ENCODE measurements at regions not wholly inside any gene's neighbourhood (a gene's known extent, or its start where the extent isn't known, plus 50 kb on each side); places are given as distances from the start of the nearest gene placed in this dataset.
"Not testable (repeated sequence)": the region's sequence is repeated elsewhere in the genome, so short reads cannot be mapped to it uniquely, and the experiment has no call there.

GRCh38 chr2:91527491-91528031, 2836.1 kb downstream of the RPIA start:
- intact Hi-C loops (cut with micrococcal nuclease); H3K9me3 Mint-ChIP-seq; H3K36me3 Mint-ChIP-seq (ENCODE audit: low read depth); H3K27ac Mint-ChIP-seq; DNase-seq; H3K27me3 Mint-ChIP-seq; H3K4me3 Mint-ChIP-seq; H3K4me1 Mint-ChIP-seq; ATAC-seq (ENCODE audit: low read depth); CTCF ChIA-PET; POLR2A ChIA-PET: not testable (repeated sequence)

GRCh38 chr2:91528361-91528760, 2836.9 kb downstream of the RPIA start:
- H3K4me3 Mint-ChIP-seq; H3K27me3 Mint-ChIP-seq; DNase-seq; H3K9me3 Mint-ChIP-seq; CTCF ChIA-PET; ATAC-seq (ENCODE audit: low read depth); H3K27ac Mint-ChIP-seq; intact Hi-C loops (cut with micrococcal nuclease); H3K36me3 Mint-ChIP-seq (ENCODE audit: low read depth); H3K4me1 Mint-ChIP-seq; POLR2A ChIA-PET: not testable (repeated sequence)

GRCh38 chr2:91536109-91536508, 2844.6 kb downstream of the RPIA start:
- H3K36me3 Mint-ChIP-seq (ENCODE audit: low read depth); H3K9me3 Mint-ChIP-seq; H3K4me1 Mint-ChIP-seq; POLR2A ChIA-PET; DNase-seq; ATAC-seq (ENCODE audit: low read depth); CTCF ChIA-PET; H3K4me3 Mint-ChIP-seq; intact Hi-C loops (cut with micrococcal nuclease); H3K27ac Mint-ChIP-seq; H3K27me3 Mint-ChIP-seq: not testable (repeated sequence)

GRCh38 chr2:91536549-91537263, 2845.2 kb downstream of the RPIA start:
- POLR2A ChIA-PET; DNase-seq; H3K36me3 Mint-ChIP-seq (ENCODE audit: low read depth); CTCF ChIA-PET; intact Hi-C loops (cut with micrococcal nuclease); H3K27ac Mint-ChIP-seq; ATAC-seq (ENCODE audit: low read depth); H3K27me3 Mint-ChIP-seq; H3K9me3 Mint-ChIP-seq; H3K4me1 Mint-ChIP-seq; H3K4me3 Mint-ChIP-seq: not testable (repeated sequence)

- intact Hi-C loops (cut with micrococcal nuclease); POLR2A ChIA-PET; DNase-seq; H3K36me3 Mint-ChIP-seq (ENCODE audit: low read depth); ATAC-seq (ENCODE audit: low read depth); H3K9me3 Mint-ChIP-seq; H3K4me1 Mint-ChIP-seq; H3K27me3 Mint-ChIP-seq; CTCF ChIA-PET; H3K4me3 Mint-ChIP-seq; H3K27ac Mint-ChIP-seq: not testable (repeated sequence)
Observed at GRCh38 chr2:91549316-91549715, 2857.8 kb downstream of the RPIA start.

- DNase-seq; CTCF ChIA-PET; H3K4me1 Mint-ChIP-seq; H3K4me3 Mint-ChIP-seq; H3K36me3 Mint-ChIP-seq (ENCODE audit: low read depth); H3K27ac Mint-ChIP-seq; POLR2A ChIA-PET; H3K27me3 Mint-ChIP-seq; intact Hi-C loops (cut with micrococcal nuclease); ATAC-seq (ENCODE audit: low read depth): not testable (repeated sequence)
- peaks cover 12% of the 10 kb centered on the region for H3K9me3 Mint-ChIP-seq
Observed at GRCh38 chr2:91558234-91558633, 2866.8 kb downstream of the RPIA start.

- H3K9me3 Mint-ChIP-seq = peaks cover 12% of the 10 kb centered on the region
- POLR2A ChIA-PET; DNase-seq; ATAC-seq (ENCODE audit: low read depth); H3K36me3 Mint-ChIP-seq (ENCODE audit: low read depth); H3K27ac Mint-ChIP-seq; H3K4me1 Mint-ChIP-seq; H3K4me3 Mint-ChIP-seq; intact Hi-C loops (cut with micrococcal nuclease); CTCF ChIA-PET; H3K27me3 Mint-ChIP-seq: not testable (repeated sequence)
Observed at GRCh38 chr2:91559269-91559668, 2867.8 kb downstream of the RPIA start.

GRCh38 chr2:91559886-91560614, 2868.6 kb downstream of the RPIA start:
- H3K4me1 Mint-ChIP-seq; H3K4me3 Mint-ChIP-seq; ATAC-seq (ENCODE audit: low read depth); intact Hi-C loops (cut with micrococcal nuclease); CTCF ChIA-PET; DNase-seq; H3K36me3 Mint-ChIP-seq (ENCODE audit: low read depth); H3K27ac Mint-ChIP-seq; POLR2A ChIA-PET; H3K27me3 Mint-ChIP-seq: not testable (repeated sequence)
- peaks cover 12% of the 10 kb centered on the region for H3K9me3 Mint-ChIP-seq

GRCh38 chr2:91562184-91562583, 2870.7 kb downstream of the RPIA start:
- H3K36me3 Mint-ChIP-seq (ENCODE audit: low read depth); H3K27me3 Mint-ChIP-seq; POLR2A ChIA-PET; CTCF ChIA-PET; intact Hi-C loops (cut with micrococcal nuclease); DNase-seq; H3K27ac Mint-ChIP-seq; H3K4me3 Mint-ChIP-seq; H3K4me1 Mint-ChIP-seq; ATAC-seq (ENCODE audit: low read depth): not testable (repeated sequence)
- H3K9me3 Mint-ChIP-seq = peaks cover 12% of the 10 kb centered on the region

- CTCF ChIA-PET; intact Hi-C loops (cut with micrococcal nuclease); H3K27me3 Mint-ChIP-seq; H3K4me3 Mint-ChIP-seq; H3K36me3 Mint-ChIP-seq (ENCODE audit: low read depth); ATAC-seq (ENCODE audit: low read depth); DNase-seq; H3K27ac Mint-ChIP-seq; POLR2A ChIA-PET; H3K9me3 Mint-ChIP-seq; H3K4me1 Mint-ChIP-seq: not testable (repeated sequence)
Observed at GRCh38 chr2:91564700-91565099, 2873.2 kb downstream of the RPIA start.

GRCh38 chr2:91565689-91566430, 2874.4 kb downstream of the RPIA start:
- ATAC-seq (ENCODE audit: low read depth); H3K4me3 Mint-ChIP-seq; POLR2A ChIA-PET; H3K4me1 Mint-ChIP-seq; H3K27ac Mint-ChIP-seq; DNase-seq; H3K9me3 Mint-ChIP-seq; H3K36me3 Mint-ChIP-seq (ENCODE audit: low read depth); intact Hi-C loops (cut with micrococcal nuclease); CTCF ChIA-PET; H3K27me3 Mint-ChIP-seq: not testable (repeated sequence)

GRCh38 chr2:91566611-91567010, 2875.1 kb downstream of the RPIA start:
- ATAC-seq (ENCODE audit: low read depth); H3K27me3 Mint-ChIP-seq; DNase-seq; H3K9me3 Mint-ChIP-seq; H3K36me3 Mint-ChIP-seq (ENCODE audit: low read depth); intact Hi-C loops (cut with micrococcal nuclease); H3K4me1 Mint-ChIP-seq; CTCF ChIA-PET; H3K4me3 Mint-ChIP-seq; H3K27ac Mint-ChIP-seq; POLR2A ChIA-PET: not testable (repeated sequence)

All from activated B cell treated with CpG ODN at 0.5 μM for 24 hours (primary cell).